BJ (cell line): ENCODE measurements at regions not wholly inside any gene's neighbourhood (a gene's known extent, or its start where the extent isn't known, plus 50 kb on each side); places are given as distances from the start of the nearest gene placed in this dataset.

Experiments
- CTCF ChIA-PET: fragments of 350-600 bp; formaldehyde crosslinking; extraction: SDS; loops from one replicate; lab custom pipeline; 2021; ENCODE audit warnings: antibody characterized with exemption, inconsistent platforms; lab: Yijun Ruan, JAX
- POLR2A ChIA-PET: fragments of 300-600 bp; sonication (Branson Sonifier 250); formaldehyde crosslinking; extraction: SDS; loops from one replicate; lab custom pipeline; 2021; ENCODE audit warnings: antibody characterized with exemption; lab: Charles Lee
- DNase-seq: peaks from one replicate; pipeline ENCODE4 v3.0.0-alpha.2; 2011; ENCODE audit warnings: low read depth
- H3K27me3 ChIP-seq: 2 replicates; pipeline ENCODE4 v1.6.0; 2011; ENCODE audit warnings: low read length; ENCODE audit not compliant: control insufficient read depth, insufficient read depth
- H3K36me3 ChIP-seq: 2 replicates; pipeline ENCODE4 v1.5.1; 2011; ENCODE audit warnings: low read length; ENCODE audit not compliant: control insufficient read depth, insufficient read depth
- H3K4me3 ChIP-seq: 2 replicates; pipeline ENCODE4 v1.5.1; 2011; ENCODE audit warnings: low read depth, mild to moderate bottlenecking, control low read depth, low read length
- CTCF ChIP-seq: IDR thresholded peaks from 2 replicates; pipeline ENCODE4 v1.5.1; 2011; ENCODE audit warnings: low read depth, mild to moderate bottlenecking, control low read depth, inconsistent platforms, low read length, moderate library complexity; ENCODE audit not compliant: insufficient read depth

- H3K36me3 ChIP-seq = no peaks in the 10 kb centered on the region
- no peak overlapping the region for H3K4me3 ChIP-seq
- ChIA-PET POLR2A (no interaction called here), CTCF (no interaction called here)
- no peak for DNase-seq
- no peak for TF ChIP-seq CTCF
- no peaks in the 10 kb centered on the region for H3K27me3 ChIP-seq
Observed at GRCh38 chr3:153911116-153911515, 210.1 kb upstream of the ARHGEF26 start.

- ChIA-PET CTCF (no interaction called here), POLR2A (no interaction called here)
- Histone ChIP-seq H3K36me3 (no peaks in the 10 kb centered on the region), H3K4me3 (no peak overlapping the region), H3K27me3 (no peaks in the 10 kb centered on the region)
- no peak for TF ChIP-seq CTCF
- DNase-seq = no peak
Observed at GRCh38 chr3:153919773-153920172, 201.4 kb upstream of the ARHGEF26 start.

- no peak overlapping the region for H3K4me3 ChIP-seq
- no peak for TF ChIP-seq CTCF
- POLR2A ChIA-PET = no interaction called here
- DNase-seq = no peak
- H3K27me3 ChIP-seq = no peaks in the 10 kb centered on the region
- H3K36me3 ChIP-seq = no peaks in the 10 kb centered on the region
- CTCF ChIA-PET = no interaction called here
Observed at GRCh38 chr3:153921826-153922225, 199.4 kb upstream of the ARHGEF26 start.

GRCh38 chr3:153925841-153926514, 195.2 kb upstream of the ARHGEF26 start:
- TF ChIP-seq CTCF = no peak
- no peak for DNase-seq
- ChIA-PET CTCF (no interaction called here), POLR2A (no interaction called here)
- no peaks in the 10 kb centered on the region for H3K36me3 ChIP-seq
- no peak overlapping the region for H3K4me3 ChIP-seq
- H3K27me3 ChIP-seq = no peaks in the 10 kb centered on the region

- peak; percentile 16 for DNase-seq
- POLR2A ChIA-PET = no interaction called here
- Histone ChIP-seq H3K27me3 (no peaks in the 10 kb centered on the region), H3K36me3 (no peaks in the 10 kb centered on the region), H3K4me3 (no peak overlapping the region)
- CTCF ChIA-PET = no interaction called here
- peak; percentile 10; the same call in 1 of the 2 replicates for TF ChIP-seq CTCF
Observed at GRCh38 chr3:153927107-153927506, 194.1 kb upstream of the ARHGEF26 start.
